ENCODE measurements at regions not wholly inside any gene's neighbourhood (a gene's known extent, or its start where the extent isn't known, plus 50 kb on each side); places are given as distances from the start of the nearest gene placed in this dataset.

DNA sequence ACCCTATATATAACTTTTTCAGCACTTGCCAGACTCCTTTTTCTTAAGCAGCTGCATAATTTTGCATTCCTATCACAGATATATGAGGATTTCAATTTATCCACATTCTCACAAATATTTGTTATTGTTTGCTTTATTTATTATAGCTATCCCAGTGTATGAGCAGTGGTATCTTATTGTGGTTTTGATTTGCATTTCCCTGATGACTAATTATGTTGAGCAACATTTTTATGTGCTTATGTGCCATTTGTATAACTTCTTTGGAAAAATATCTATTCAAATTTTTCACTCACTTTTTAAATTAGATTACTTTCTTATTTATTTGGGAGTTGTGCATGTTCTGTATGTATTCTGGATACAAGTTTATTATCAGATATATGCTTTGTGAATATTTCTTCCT lies 361.9 kb downstream of the KCTD8 start:
- H3K9me3 ChIP-seq (ENCODE audit: control insufficient read depth, low read depth, low read length): no peaks in the 10 kb centered on the region
- dilution Hi-C loops (cut with MboI; ENCODE audit: extremely low pct_ligation_motif_present, low sequenced_read_pairs): no loop called here

GRCh38 chr4:44093390-44093789 lies 355.2 kb downstream of the KCTD8 start:
- dilution Hi-C loops (cut with MboI; ENCODE audit: extremely low pct_ligation_motif_present, low sequenced_read_pairs): no loop called here
- Histone ChIP-seq H3K79me2 (ENCODE audit: control insufficient read depth, insufficient read depth, low read length) (no peaks in the 10 kb centered on the region), H4K20me1 (ENCODE audit: control insufficient read depth, extremely low read depth, insufficient read depth, low read length) (no peaks in the 10 kb centered on the region), H3K4me1 (ENCODE audit: control insufficient read depth, extremely low read depth, insufficient read depth, low read length) (no peaks in the 10 kb centered on the region), H3K9me1 (ENCODE audit: control insufficient read depth, extremely low read depth, insufficient read depth, low read length) (no peaks in the 10 kb centered on the region), H3K36me3 (ENCODE audit: control insufficient read depth in 2 of 2, extremely low read depth in 1 of 2, insufficient read depth in 2 of 2, low read length in 2 of 2) (no peaks in the 10 kb centered on the region), H2AFZ (ENCODE audit: control insufficient read depth, low read length) (no peak overlapping the region), H3K4me2 (ENCODE audit: control insufficient read depth, extremely low read depth, insufficient read depth, low read depth, low read length) (no peak overlapping the region), H3K4me3 (ENCODE audit: control insufficient read depth in 2 of 3, extremely low read depth in 1 of 3, insufficient read depth in 2 of 3, low read depth in 1 of 3, low read length in 3 of 3) (no peak overlapping the region), H3K9me3 (ENCODE audit: control insufficient read depth, low read depth, low read length) (no peaks in the 10 kb centered on the region), H3K9ac (ENCODE audit: control insufficient read depth, extremely low read depth, insufficient read depth, low read length) (no peak overlapping the region), H3K27me3 (ENCODE audit: control insufficient read depth, extremely low read depth, insufficient read depth, low read length) (no peaks in the 10 kb centered on the region), H3K27ac (ENCODE audit: control insufficient read depth, insufficient read depth, low read length) (no peak overlapping the region)
- DNase-seq (ENCODE audit: low read depth, low spot score): no peak
- TF ChIP-seq EZH2 (IDR thresholded peaks at IDR 0.05; ENCODE audit: low read length) (no peak), CTCF (optimal IDR thresholded peaks at IDR 0.05 in 1 of 3, IDR thresholded peaks at IDR 0.05 in 1 of 3, conservative IDR thresholded peaks at IDR 0.05 in 1 of 3; ENCODE audit: extremely low read depth in 1 of 3, insufficient read depth in 2 of 3, low read length in 3 of 3) (no peak)
- FAIRE-seq: no peak

More for the DNA sequence above, 361.9 kb downstream of the KCTD8 start:
- FAIRE-seq (no peak), DNase-seq (ENCODE audit: low read depth, low spot score) (no peak)
- Histone ChIP-seq H4K20me1 (ENCODE audit: control insufficient read depth, extremely low read depth, insufficient read depth, low read length) (no peaks in the 10 kb centered on the region), H3K9me1 (ENCODE audit: control insufficient read depth, extremely low read depth, insufficient read depth, low read length) (no peaks in the 10 kb centered on the region), H3K27me3 (ENCODE audit: control insufficient read depth, extremely low read depth, insufficient read depth, low read length) (no peaks in the 10 kb centered on the region), H3K27ac (ENCODE audit: control insufficient read depth, insufficient read depth, low read length) (no peak overlapping the region), H3K79me2 (ENCODE audit: control insufficient read depth, insufficient read depth, low read length) (no peaks in the 10 kb centered on the region), H3K4me1 (ENCODE audit: control insufficient read depth, extremely low read depth, insufficient read depth, low read length) (no peaks in the 10 kb centered on the region), H3K9ac (ENCODE audit: control insufficient read depth, extremely low read depth, insufficient read depth, low read length) (no peak overlapping the region), H3K4me3 (ENCODE audit: control insufficient read depth in 2 of 3, extremely low read depth in 1 of 3, insufficient read depth in 2 of 3, low read depth in 1 of 3, low read length in 3 of 3) (no peak overlapping the region), H3K36me3 (ENCODE audit: control insufficient read depth in 2 of 2, extremely low read depth in 1 of 2, insufficient read depth in 2 of 2, low read length in 2 of 2) (no peaks in the 10 kb centered on the region), H3K4me2 (ENCODE audit: control insufficient read depth, extremely low read depth, insufficient read depth, low read depth, low read length) (no peak overlapping the region), H2AFZ (ENCODE audit: control insufficient read depth, low read length) (no peak overlapping the region)
- TF ChIP-seq CTCF (optimal IDR thresholded peaks at IDR 0.05 in 1 of 3, IDR thresholded peaks at IDR 0.05 in 1 of 3, conservative IDR thresholded peaks at IDR 0.05 in 1 of 3; ENCODE audit: extremely low read depth in 1 of 3, insufficient read depth in 2 of 3, low read length in 3 of 3) (no peak), EZH2 (IDR thresholded peaks at IDR 0.05; ENCODE audit: low read length) (no peak)

All from keratinocyte (primary cell).